Liver (tissue), 7 donors: ENCODE measurements at regions not wholly inside any gene's neighbourhood (a gene's known extent, or its start where the extent isn't known, plus 50 kb on each side); places are given as distances from the start of the nearest gene placed in this dataset.

ENCODE experiments used
- DNase-seq: peaks from one replicate; pipeline ENCODE4 v3.0.0-alpha.2; 2017; ENCODE audit warnings: low spot score
- H3K27ac ChIP-seq, 2 donors: one replicate each; pipeline ENCODE4 v1.7.0; 2013; ENCODE audit warnings: inconsistent platforms in 2 of 2, low read length in 2 of 2, control low read depth in 1 of 2, low read depth in 1 of 2, mild to moderate bottlenecking in 1 of 2
- H3K27me3 ChIP-seq, 4 donors: one replicate each; pipeline versions ENCODE4 v1.6.1 to v1.7.0; 2013; ENCODE audit warnings: low read length in 3 of 4, inconsistent platforms in 1 of 4, mild to moderate bottlenecking in 1 of 4, moderate library complexity in 1 of 4; ENCODE audit not compliant: control insufficient read depth in 4 of 4, insufficient read depth in 4 of 4
- H3K36me3 ChIP-seq, 4 donors: one replicate each; pipeline versions ENCODE4 v1.6.1 to v1.7.0; 2013; ENCODE audit warnings: low read length in 3 of 4, mild to moderate bottlenecking in 3 of 4, low read depth in 1 of 4, moderate library complexity in 1 of 4; ENCODE audit not compliant: control insufficient read depth in 4 of 4, insufficient read depth in 3 of 4
- H3K4me1 ChIP-seq, 4 donors: one replicate each; pipeline versions ENCODE4 v1.6.1 to v1.7.0; 2013; ENCODE audit warnings: low read length in 3 of 4, mild to moderate bottlenecking in 3 of 4, moderate library complexity in 1 of 4; ENCODE audit not compliant: control insufficient read depth in 4 of 4, insufficient read depth in 4 of 4
- H3K4me3 ChIP-seq, 3 donors: one replicate each; pipeline versions ENCODE4 v1.6.1 to v1.7.0; 2013; ENCODE audit warnings: low read length in 3 of 3, control low read depth in 1 of 3, low read depth in 1 of 3, mild to moderate bottlenecking in 1 of 3
- H3K9ac ChIP-seq, 2 donors: one replicate each; pipeline ENCODE4 v1.7.0; 2013; ENCODE audit warnings: low read length in 2 of 2, mild to moderate bottlenecking in 2 of 2, moderate library complexity in 2 of 2, control low read depth in 1 of 2, low read depth in 1 of 2
- H3K9me3 ChIP-seq, 4 donors: one replicate each; pipeline versions ENCODE4 v1.6.1 to v1.7.0; 2013; ENCODE audit warnings: low read length in 3 of 4; ENCODE audit not compliant: control insufficient read depth in 4 of 4
- EGR1 ChIP-seq, 2 donors: IDR thresholded peaks; 2 replicates each; pipeline ENCODE4 v1.6.1; 2016 to 2018; ENCODE audit warnings: antibody characterized with exemption in 2 of 2, low read depth in 2 of 2
- FOXA1 ChIP-seq: IDR thresholded peaks from 2 replicates; pipeline ENCODE4 v1.6.1; 2016; ENCODE audit warnings: antibody characterized with exemption
- FOXA2 ChIP-seq: IDR thresholded peaks from 2 replicates; pipeline ENCODE4 v1.6.1; 2016; ENCODE audit warnings: antibody characterized with exemption
- GABPA ChIP-seq, 2 donors: IDR thresholded peaks in 1 of 2; conservative IDR thresholded peaks in 1 of 2; 2 replicates each; pipeline ENCODE4 v1.6.1; 2016; ENCODE audit warnings: antibody characterized with exemption in 2 of 2, mild to moderate bottlenecking in 1 of 2, moderate library complexity in 1 of 2
- HNF4A ChIP-seq, 2 donors: conservative IDR thresholded peaks; 2 replicates each; pipeline ENCODE4 v1.6.1; 2016; ENCODE audit warnings: antibody characterized with exemption in 2 of 2, mild to moderate bottlenecking in 2 of 2
- HNF4G ChIP-seq: IDR thresholded peaks from 2 replicates; pipeline ENCODE4 v1.6.1; 2016; ENCODE audit warnings: antibody characterized with exemption
- JUND ChIP-seq, 2 donors: IDR thresholded peaks; 2 replicates each; pipeline ENCODE4 v1.6.1; 2016; ENCODE audit warnings: antibody characterized with exemption in 2 of 2
- NR2F2 ChIP-seq: IDR thresholded peaks from 2 replicates; pipeline ENCODE4 v1.6.1; 2016; ENCODE audit warnings: antibody characterized with exemption
- RAD21 ChIP-seq, 2 donors: IDR thresholded peaks; 2 replicates each; pipeline ENCODE4 v1.6.1; 2016; ENCODE audit warnings: antibody characterized with exemption in 2 of 2, mild to moderate bottlenecking in 2 of 2
- SP1 ChIP-seq: IDR thresholded peaks from 2 replicates; pipeline ENCODE4 v1.6.1; 2018; ENCODE audit warnings: antibody characterized with exemption, mild to moderate bottlenecking
- TAF1 ChIP-seq: conservative IDR thresholded peaks from 2 replicates; pipeline ENCODE4 v1.6.1; 2016; ENCODE audit warnings: antibody characterized with exemption, mild to moderate bottlenecking
- YY1 ChIP-seq: IDR thresholded peaks from 2 replicates; pipeline ENCODE4 v1.6.1; 2016; ENCODE audit warnings: antibody characterized with exemption, mild to moderate bottlenecking
- WGBS: extraction: QIAGEN DNeasy Blood & Tissue Kit; methylation state at CpG from one replicate; pipeline ENCODE4 v1.1.7; 2013; 5-methylcytosine and 5-hydroxymethylcytosine counted together
- TF ChIP-seq, protein P1 (sequence below): IDR thresholded peaks from 2 replicates; pipeline ENCODE4 v1.6.1; 2016; ENCODE audit warnings: antibody characterized with exemption
- TF ChIP-seq, protein P2 (sequence below): IDR thresholded peaks from 2 replicates; pipeline ENCODE4 v1.6.1; 2016; ENCODE audit warnings: antibody characterized with exemption
- TF ChIP-seq, protein P3 (sequence below): IDR thresholded peaks from 2 replicates; pipeline ENCODE4 v1.6.1; 2016; ENCODE audit warnings: antibody characterized with exemption, mild to moderate bottlenecking
- donor health status: healthy.
- donor health status: healthy.
- donor health status: healthy.
- donor health status: healthy.

DNA sequence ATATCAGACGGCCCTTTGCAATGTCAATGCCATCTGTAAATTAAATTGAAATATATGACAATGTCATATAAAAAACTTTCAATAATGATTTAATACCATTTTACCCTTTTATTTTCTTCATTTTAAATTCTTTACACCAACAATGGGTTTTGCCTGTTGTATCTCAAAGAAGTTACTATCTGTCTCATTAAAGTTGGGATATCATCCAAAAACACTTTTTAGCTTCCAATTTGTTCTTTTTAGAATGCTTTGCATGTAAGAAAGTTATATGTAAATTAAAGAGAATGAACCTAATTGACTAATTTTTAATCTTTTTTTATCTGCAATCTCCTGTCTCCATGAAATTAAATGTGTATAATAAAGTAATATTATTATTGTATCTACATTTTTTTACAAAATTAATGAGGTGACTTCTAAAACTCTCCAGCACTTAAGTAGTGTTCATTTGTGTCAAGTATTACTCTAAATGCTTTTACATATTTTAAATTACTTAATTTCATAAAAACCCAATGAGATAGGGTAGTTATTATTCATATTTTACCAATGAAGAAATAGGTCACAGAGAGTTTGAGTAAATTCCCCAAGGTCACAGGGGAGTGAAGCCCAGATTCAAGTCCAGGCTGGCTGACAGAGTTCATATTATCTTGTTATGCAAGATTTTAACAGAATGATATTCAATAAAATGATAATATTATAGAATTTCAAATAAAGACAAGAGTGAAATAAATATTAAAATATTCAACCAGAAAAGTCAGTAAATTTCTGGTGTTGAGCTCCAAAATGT, 673.0 kb upstream of the FLRT2 start:
- WGBS: 75% methylated on average over 1 of the region's 1 CpG
- no peaks in the 10 kb centered on the region for H3K27me3 ChIP-seq
- H3K4me1 ChIP-seq: no peaks in the 10 kb centered on the region
- no peak overlapping the region for H3K9ac ChIP-seq
- H3K27ac ChIP-seq: no peak overlapping the region
- no peaks in the 10 kb centered on the region for H3K36me3 ChIP-seq
- H3K9me3 ChIP-seq: no peaks in the 10 kb centered on the region
- H3K4me3 ChIP-seq: no peak overlapping the region
- TF ChIP-seq FOXA2 (no peak), EGR1 (IDR thresholded peaks at IDR 0.05; ENCODE audit: low read depth in 2 of 2) (no peak), NR2F2 (no peak), HNF4A (conservative IDR thresholded peaks at IDR 0.05) (no peak), SP1 (no peak), GABPA (IDR thresholded peaks at IDR 0.05 in 1 of 2, conservative IDR thresholded peaks at IDR 0.05 in 1 of 2) (no peak), HNF4G (no peak), YY1 (no peak), FOXA1 (no peak), TAF1 (no peak), RAD21 (IDR thresholded peaks at IDR 0.05) (no peak), JUND (IDR thresholded peaks at IDR 0.05) (no peak)
- TF ChIP-seq, protein P1, sequence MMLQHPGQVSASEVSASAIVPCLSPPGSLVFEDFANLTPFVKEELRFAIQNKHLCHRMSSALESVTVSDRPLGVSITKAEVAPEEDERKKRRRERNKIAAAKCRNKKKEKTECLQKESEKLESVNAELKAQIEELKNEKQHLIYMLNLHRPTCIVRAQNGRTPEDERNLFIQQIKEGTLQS: no peak
- TF ChIP-seq, protein P2, sequence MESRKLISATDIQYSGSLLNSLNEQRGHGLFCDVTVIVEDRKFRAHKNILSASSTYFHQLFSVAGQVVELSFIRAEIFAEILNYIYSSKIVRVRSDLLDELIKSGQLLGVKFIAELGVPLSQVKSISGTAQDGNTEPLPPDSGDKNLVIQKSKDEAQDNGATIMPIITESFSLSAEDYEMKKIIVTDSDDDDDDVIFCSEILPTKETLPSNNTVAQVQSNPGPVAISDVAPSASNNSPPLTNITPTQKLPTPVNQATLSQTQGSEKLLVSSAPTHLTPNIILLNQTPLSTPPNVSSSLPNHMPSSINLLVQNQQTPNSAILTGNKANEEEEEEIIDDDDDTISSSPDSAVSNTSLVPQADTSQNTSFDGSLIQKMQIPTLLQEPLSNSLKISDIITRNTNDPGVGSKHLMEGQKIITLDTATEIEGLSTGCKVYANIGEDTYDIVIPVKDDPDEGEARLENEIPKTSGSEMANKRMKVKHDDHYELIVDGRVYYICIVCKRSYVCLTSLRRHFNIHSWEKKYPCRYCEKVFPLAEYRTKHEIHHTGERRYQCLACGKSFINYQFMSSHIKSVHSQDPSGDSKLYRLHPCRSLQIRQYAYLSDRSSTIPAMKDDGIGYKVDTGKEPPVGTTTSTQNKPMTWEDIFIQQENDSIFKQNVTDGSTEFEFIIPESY: no peak
- TF ChIP-seq, protein P3, sequence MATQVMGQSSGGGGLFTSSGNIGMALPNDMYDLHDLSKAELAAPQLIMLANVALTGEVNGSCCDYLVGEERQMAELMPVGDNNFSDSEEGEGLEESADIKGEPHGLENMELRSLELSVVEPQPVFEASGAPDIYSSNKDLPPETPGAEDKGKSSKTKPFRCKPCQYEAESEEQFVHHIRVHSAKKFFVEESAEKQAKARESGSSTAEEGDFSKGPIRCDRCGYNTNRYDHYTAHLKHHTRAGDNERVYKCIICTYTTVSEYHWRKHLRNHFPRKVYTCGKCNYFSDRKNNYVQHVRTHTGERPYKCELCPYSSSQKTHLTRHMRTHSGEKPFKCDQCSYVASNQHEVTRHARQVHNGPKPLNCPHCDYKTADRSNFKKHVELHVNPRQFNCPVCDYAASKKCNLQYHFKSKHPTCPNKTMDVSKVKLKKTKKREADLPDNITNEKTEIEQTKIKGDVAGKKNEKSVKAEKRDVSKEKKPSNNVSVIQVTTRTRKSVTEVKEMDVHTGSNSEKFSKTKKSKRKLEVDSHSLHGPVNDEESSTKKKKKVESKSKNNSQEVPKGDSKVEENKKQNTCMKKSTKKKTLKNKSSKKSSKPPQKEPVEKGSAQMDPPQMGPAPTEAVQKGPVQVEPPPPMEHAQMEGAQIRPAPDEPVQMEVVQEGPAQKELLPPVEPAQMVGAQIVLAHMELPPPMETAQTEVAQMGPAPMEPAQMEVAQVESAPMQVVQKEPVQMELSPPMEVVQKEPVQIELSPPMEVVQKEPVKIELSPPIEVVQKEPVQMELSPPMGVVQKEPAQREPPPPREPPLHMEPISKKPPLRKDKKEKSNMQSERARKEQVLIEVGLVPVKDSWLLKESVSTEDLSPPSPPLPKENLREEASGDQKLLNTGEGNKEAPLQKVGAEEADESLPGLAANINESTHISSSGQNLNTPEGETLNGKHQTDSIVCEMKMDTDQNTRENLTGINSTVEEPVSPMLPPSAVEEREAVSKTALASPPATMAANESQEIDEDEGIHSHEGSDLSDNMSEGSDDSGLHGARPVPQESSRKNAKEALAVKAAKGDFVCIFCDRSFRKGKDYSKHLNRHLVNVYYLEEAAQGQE: no peak
- DNase-seq: no peak

DNA sequence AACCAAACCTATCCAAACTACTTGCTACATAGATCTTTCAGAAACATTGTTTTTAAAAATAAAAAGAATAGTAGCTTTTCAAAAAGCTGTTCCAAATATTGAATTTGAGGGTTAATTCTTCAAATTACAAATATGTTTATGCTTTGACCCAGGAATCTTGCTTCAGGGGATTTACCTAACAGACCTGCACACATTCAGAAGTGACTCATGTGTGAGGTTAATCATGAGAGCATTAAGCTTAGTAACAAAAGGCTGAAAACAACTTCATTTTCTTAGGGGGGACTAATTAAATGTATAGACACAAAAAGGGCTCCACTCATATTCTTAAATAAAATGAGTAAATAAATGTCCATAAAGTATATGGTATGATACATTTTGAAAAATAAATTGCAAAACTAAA, 672.4 kb upstream of the FLRT2 start:
- no peaks in the 10 kb centered on the region for H3K9me3 ChIP-seq
- DNase-seq: no peak
- H3K9ac ChIP-seq: no peak overlapping the region
- no peak overlapping the region for H3K27ac ChIP-seq
- H3K27me3 ChIP-seq: no peaks in the 10 kb centered on the region
- no peaks in the 10 kb centered on the region for H3K4me1 ChIP-seq
- TF ChIP-seq RAD21 (IDR thresholded peaks at IDR 0.05): no peak
- no peak overlapping the region for H3K4me3 ChIP-seq
- no peaks in the 10 kb centered on the region for H3K36me3 ChIP-seq
